HG03175 (cell line): ENCODE measurements at regions not wholly inside any gene's neighbourhood (a gene's known extent, or its start where the extent isn't known, plus 50 kb on each side); places are given as distances from the start of the nearest gene placed in this dataset.
"Not testable (repeated sequence)": the region's sequence is repeated elsewhere in the genome, so short reads cannot be mapped to it uniquely, and the experiment has no call there.

Experiments
- ATAC-seq: cut with Tn5 transposase; IDR thresholded peaks from one replicate; pipeline ENCODE4 v1.9.1; 2021; ENCODE audit warnings: mild to moderate bottlenecking, moderate library complexity; ENCODE audit not compliant: unreplicated experiment

DNA sequence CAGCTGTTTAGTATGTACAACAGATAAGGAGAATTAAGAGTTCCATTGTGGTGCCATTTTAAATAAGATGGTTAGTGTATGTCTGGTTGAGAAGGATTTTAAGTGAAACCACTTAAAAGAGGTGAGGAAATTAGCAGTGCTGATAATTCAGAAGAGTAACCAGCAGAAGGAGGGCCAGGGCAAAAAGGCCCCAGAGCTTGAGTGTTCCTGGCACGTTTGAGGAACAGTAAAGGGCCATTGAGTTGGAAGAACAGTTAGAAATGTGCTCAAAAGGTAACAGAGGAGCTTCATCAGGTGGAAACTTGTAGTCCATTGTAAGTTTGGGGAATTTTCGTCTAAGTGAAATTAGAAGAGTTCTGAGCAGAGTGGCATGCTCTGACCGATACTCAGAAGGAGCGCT lies 606.2 kb upstream of the ZFP42 start:
- no peak for ATAC-seq

DNA sequence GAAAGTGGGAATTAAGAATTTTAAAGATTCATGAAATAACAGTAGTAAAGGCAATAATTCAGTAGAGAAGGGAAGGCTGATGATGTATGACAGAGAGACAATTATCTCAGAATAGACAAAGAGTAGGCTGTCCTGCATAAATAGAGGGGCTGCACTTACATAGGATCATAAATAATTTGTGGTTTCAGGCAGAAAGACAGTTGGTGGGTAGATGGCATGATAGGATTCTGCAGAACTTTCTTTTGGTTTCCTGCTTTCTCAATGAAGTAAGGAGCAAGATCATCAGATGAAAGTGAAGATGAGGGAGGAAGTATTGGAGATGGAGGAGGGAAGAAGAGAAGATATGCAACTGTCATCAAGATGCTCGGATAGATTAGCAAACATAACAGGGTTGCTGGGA lies 604.9 kb upstream of the ZFP42 start:
- ATAC-seq, result no peak

DNA sequence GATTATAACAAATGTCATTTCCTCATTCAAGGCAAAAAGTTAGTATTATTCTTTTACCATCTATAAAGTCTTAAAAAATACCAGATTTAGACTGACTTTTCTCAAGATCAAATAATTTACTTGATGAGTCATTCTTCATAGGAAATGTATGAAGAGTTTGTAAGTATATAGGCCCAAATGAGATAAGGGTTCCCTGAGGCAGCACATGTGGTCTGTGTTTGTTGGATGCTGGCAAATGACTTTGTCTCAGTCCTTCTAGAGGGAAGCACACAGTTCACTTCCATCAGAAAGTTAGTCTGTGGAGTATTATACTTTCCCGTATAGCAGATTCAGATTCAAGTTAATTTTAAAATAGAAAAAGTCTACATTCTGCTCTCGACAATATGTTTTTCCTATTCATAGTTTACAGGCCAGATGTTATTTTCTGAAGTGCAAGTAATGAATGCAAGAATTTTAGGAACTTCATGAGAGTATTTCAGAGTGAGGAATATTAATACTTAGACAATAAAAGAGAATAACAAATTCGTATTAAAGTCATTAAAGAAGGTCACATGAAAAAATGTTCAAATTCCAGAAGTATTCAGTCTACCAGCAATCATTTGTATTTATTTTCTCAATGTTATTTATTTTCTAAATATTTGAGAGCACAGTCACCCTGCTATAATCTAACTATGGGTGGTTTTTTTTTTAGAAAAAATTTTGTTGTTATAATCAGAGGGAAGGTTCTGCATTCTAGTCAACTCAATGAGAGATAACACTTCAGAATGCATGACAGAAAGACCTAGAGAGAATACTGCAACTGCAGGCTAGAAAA lies 601.8 kb upstream of the ZFP42 start:
- no peak for ATAC-seq

DNA sequence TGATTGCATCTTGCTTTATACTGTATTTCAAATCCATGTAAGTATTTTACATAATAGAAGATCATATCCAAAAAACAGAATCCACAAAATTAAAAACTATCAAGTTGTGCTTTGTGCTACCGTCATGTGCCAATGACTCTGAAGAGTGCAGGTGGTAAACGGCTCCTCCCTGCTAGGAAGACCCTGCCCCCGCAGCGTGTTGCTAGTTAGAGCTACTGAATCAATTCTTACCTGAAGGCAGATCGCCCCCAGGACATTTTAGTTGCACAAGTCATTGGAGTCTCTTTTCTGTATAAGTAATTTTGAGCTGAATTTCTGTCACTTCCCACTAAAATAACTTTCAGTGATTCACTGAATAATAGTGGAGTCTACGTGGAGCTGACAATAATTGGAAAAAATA lies 599.5 kb upstream of the ZFP42 start:
- no peak for ATAC-seq

DNA sequence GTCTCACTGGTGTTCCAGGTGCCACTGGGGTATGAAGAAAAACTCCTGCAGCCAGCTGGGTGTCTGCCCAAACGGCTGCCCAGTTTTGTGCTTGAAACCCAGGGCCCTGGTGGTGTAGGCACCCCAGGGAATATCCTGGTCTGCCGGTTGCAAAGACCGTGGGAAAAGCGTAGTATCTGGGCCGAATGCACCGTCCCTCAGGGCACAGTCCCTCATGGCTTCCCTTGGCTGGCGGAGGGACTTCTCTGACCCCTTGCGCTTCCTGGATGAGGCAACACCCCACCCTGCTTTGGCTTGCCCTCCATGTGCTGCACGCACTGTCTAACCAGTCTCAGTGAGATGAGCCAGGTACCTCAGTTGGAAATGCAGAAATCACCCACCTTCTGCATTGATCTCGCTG lies 587.1 kb upstream of the ZFP42 start:
- ATAC-seq, result not testable (repeated sequence)

DNA sequence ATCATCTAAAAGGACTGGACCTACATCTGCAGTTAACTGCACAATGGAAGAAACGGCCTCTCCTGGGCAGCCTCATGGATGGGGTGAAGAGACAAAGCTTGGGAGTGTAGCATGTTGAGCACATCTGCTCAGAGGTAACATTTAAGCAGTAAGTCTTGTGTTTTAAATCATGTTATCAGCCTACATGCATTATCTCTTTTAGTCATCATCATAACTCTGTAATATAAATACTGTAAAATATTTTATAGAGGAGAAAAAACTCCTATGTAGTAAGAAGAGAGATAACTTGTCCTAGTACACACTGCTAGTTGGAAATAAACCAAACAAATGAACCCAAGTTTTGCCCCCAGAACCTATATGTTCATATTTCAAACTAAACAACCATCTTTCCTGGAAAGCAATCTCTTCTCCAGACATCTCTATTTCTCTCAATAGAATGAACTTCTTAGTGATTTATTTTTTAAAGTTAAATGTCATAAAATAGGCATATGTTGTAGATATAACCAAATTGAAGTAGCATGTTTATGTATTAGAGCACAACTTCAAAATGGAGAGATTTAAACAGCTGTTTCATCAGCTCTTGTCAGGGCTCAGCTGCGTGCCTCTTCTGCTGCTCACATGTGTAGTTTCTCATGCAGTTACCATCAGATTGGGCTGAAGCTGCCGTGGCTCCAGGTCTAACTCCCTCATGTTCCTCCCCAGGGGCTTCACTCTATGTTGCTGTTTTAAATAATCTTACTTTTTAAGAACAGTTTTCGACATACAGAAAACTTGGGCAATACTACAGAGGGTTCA lies 581.8 kb upstream of the ZFP42 start:
- no peak for ATAC-seq

DNA sequence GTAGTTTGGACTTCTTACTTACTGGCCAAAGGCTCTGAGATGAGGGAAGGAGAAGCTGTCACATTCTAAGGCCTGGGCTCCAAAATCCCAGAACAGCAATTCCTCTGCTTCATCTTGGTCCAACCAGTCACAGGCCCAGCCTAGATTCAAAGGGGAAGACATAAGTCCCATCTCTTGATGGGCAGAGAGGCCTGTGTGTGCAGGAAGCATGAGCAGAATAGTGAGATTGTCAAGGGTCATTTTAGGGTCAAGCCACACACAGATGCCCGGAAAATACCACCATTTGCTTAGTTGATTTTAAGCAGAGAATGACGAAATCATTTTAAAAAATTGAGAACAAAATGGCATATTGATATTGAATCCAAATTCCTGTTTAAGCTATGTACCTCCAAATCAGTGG lies 580.9 kb upstream of the ZFP42 start:
- no peak for ATAC-seq

DNA sequence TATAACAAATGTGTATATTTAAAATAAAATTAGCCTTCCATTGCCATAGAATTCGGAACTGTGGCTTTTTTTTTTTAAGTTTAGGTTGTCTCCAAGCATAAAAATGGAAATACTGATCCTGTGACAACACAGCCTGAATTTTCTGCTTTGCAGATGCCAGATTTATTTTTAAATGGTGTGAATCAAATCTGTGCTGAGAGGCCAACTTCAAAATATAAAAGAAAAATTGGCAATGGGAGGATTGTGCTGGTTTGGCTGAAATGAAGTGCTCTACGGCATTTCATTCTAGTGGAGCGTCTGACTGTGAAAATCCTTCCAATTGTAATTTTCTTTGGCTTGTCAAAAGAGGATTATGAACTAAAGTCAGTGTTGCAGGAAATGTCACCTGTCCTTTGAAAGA lies 580.3 kb upstream of the ZFP42 start:
- no peak for ATAC-seq

DNA sequence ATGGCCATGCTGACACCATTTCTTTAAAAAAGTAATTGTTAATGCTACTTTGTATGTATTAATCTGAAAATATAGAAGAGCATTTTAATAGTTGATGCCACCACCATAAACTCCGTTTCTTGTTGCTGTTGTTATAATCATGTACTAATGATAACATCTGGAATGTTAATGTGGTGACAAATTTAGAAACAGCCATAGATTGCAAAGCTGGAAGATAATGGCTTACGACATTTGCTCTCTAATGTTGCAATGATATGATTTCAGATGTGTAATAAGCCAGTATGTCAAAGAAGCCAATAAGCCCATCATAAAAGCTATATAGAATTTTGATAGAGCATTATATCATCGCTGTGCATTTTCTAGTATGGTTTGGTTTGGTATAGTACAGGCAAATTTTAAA lies 579.4 kb upstream of the ZFP42 start:
- ATAC-seq, result no peak

DNA sequence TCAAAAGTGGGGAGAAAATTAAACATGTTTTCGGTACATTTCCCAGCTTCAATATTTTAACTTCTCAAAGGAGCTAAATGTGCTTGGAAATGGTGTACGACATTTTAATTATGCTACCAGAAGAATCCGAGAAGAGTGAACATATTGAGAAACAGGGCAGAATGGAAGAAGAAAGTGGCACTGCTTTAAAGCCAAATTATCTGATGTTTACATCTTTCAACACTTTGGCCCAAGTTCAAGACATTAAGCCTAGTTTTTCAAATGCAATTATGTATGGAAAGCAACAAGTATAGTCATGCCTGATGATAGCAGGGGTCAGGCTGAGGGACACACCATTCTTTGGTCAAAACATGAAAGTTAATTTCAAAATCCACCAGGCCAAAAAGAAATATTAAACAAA lies 577.9 kb upstream of the ZFP42 start:
- no peak for ATAC-seq

DNA sequence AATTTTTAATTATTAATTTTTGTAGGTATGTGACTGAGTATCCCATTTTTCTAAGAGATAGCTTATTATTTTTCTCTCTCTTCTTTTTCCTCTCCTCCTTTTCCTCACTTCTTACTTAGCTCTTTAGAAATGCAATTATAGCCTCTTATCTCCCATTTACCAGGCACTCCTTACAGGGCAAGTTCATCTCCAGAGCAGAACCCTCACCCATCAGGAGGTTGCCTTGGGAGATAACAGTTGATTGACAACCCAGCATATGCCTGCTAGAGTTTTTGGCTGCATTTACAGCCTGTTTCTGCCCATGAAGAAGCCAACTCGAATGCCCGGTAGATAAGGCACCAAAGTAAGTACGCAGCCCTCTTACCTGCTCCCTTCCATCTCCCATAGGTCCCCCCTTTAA lies 572.9 kb upstream of the ZFP42 start:
- ATAC-seq, result no peak

DNA sequence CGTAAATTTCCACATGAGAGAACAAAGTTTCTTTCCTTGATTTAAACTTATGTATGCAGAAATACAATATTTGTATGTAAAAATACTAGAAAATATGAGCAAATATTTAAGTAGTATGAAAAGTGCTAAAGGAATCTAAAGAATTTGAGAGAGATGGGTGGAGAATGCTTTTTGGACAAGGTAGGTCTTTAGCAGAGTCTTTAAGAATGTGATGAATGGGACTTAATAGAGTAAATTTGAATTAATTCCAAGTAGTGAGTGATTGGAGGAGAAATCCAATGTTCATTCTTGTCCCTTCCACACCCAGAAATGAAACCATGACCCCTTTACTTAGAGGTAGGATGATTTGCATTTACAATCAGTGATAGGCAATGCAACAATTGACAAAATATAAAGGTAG lies 570.9 kb upstream of the ZFP42 start:
- no peak for ATAC-seq

DNA sequence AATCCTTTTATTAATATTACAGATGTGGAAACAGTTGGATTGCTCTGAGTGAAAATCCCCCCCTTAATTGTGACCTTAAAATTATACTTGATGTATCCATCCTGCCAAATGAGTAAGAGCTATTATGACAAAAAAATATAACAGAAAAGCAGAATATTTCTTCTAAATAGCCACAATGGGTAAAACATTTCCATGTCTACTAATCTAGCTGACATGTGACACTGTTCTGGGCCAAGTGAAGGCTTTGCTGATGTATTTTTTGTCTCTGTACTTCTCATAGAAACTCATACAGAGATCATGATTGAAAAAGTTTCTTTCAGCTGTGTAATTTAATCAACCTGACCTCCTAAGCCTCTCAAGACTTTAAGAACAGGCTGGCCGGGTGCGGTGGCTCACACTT lies 569.1 kb upstream of the ZFP42 start:
- no peak for ATAC-seq

DNA sequence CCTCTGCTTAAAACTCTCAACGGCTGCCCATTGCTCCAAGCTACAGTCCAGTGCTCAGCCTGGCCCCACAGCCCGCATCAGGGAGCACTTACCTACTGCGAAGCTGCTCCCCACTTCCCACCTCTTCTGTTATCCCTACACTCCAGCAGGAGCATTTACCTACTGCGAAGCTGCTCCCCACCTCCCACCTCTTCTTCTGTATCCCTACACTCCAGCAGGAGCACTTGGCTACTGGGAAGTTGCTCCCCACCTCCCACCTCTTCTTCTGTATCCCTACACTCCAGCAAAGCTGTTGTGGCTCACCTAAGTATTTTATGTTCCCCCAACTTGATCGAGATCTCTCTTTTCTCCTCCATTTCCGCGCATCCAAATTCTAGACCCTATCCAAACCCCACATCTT lies 563.3 kb upstream of the ZFP42 start:
- ATAC-seq, result no peak

DNA sequence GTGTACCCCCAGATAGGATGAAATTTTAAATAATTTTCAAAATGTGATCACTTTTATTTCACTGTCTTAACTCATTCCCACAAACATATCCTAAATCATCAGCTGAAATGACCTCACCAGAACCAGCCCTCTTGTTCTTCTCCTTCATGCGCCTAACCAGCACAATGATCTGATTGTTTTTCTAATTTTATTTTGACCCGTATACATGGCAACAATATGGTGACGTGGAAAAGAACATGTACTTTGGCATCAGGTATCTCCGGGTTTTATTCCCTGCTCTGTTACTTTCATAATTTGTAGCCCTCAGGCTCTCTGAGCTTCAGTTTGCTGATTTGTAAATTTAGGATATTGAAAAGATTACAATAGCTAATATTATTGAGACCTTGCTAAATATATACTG lies 562.4 kb upstream of the ZFP42 start:
- no peak for ATAC-seq

DNA sequence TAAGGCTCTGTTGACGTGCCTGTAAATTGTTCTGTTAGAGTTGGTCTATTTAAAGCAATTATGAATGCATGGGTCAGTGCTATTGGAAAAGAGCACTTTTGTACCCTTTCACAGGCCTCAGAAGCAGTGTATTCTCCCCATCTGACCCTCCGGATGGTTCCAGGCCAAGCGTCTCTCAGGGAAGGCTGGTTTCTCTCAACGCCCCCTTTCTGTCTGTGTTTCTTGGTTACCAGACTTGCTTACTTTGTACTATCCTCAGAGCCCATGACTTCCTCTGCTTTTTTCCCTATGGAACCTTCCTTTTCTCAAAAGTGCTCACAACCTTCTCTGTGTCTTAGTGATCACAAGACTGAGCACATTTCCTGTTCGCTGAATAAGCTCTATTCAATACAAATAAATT lies 559.3 kb upstream of the ZFP42 start:
- ATAC-seq, result no peak

DNA sequence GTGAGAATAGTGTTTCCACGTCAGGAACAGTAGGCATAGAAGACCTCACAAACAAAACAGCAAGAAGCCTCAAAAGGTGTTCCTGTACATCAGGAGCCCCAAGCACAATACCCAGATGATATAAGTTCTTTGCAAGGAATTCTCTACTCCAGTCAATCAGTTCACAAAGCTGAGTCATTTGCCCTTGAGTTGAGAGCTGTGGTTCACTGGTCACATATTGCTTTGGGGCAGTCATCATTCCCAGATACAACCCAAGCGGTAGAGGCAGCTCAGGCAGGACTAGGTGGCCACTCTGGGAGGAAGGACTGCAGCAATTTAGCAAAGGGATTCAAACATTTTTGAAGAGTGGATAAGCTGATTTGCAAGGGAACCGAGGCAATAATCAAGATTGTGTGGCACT lies 551.5 kb upstream of the ZFP42 start:
- no peak for ATAC-seq

DNA sequence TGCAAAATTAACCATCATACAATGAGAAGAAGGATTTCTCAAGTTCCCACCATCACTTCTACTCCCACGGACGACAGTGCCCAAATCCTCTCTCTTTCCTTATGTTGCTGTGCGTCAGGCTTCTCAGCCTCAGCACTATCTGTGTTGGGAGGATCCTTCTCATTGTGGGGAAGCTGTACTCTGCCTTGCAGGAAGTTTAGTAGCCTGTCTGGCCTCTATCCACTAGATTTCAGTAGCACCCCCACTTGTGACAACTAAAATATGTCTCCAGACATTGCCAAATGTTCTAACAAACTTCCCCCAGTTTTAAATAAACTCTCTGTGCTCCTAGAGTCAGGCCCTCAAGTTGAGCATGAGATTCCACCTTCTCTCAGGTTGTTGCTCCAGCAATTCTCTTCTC lies 545.9 kb upstream of the ZFP42 start:
- no peak for ATAC-seq

DNA sequence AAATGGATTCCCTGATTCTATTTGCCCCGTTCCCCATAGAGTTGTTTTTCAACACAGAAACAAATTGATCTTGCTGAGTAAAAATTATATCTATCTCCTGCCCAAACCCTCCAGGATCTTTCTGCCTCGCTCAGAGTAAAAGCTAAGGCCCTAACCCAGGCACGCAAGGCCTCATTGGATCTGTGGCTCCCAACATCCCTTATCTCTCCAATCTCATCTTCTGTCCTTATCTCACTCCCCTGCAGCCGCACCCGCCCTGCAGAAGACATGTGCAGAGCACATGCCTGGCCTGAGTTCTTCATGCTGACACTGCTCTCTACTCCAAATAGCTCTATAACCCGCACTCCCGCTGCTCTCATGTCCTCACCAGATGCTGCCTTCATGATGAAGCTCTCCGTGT lies 543.8 kb upstream of the ZFP42 start:
- ATAC-seq, result no peak

DNA sequence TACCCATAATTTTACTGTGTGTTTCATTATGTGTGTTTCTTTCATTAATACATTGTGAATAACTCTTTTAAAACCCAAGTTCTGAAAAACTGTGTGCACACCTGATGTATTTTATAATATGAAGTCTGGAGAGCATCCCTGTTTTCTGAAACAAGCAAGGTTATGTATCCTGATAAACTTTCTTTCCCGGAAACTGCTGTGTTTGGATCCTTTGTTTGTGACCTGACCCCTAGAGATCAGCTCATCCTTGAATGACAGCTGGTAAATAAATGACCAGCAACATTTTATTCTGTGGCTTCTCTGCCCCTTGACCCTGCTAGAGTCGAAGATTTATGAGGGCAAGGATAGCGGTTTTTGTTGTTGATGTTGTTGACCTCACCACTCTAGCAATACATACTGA lies 535.6 kb upstream of the ZFP42 start:
- ATAC-seq, result no peak

DNA sequence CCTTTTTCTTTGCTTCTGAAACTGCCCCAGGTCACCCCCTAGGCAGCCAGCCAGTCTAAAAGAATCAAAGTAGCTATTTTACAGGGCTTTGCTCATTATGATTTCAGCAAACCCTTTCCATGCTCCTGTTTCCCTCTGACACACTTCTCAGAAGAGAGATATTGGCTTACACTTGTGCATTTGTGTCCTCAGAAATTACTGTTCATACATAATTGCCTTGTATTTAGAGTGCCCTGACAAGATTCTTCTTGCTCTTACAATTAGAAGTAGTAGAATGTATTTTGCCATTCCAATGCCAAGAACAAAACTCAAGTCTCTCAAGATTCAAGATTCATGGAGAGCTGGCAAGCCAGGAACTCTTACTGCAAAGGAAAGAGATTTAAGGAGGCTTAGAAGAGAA lies 531.0 kb upstream of the ZFP42 start:
- no peak for ATAC-seq

DNA sequence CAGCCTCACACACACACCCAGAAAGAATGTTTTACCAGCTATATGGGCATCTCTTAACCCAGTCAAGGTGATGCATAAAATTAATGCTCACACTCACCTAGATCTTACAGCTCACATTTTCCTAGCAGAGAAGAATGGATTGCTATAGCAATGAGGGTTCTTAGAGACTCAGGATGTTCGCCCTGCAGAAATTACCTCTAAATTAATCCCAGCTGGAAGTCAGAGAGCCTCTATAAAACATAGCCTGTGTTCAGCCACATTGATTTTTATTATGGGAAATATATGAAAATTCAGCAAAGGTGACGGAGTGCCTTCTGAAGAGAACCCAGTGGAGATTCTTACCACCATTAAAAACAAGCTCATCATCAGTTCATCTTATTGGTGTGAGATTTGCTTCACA lies 528.3 kb upstream of the ZFP42 start:
- no peak for ATAC-seq

DNA sequence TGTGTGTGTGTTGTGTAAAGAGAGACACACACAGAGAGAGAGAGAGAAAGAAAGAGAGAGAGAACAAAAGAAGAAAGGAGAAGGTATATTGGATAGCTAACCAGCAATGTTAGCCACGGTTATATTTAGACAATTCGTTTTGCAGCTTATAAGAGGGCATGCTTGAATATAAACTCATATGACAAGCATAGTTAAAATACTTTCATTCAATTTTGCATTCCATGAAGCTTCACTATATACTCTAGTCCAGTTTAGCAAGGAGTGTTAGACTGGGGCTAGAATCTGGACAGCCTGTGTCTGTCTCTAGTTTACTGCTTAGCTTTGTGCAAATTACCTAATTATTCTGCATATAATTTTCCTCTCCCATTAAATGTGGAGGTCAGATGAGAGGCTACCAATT lies 525.9 kb upstream of the ZFP42 start:
- no peak for ATAC-seq
